ENCODE measurements at regions not wholly inside any gene's neighbourhood (a gene's known extent, or its start where the extent isn't known, plus 50 kb on each side); places are given as distances from the start of the nearest gene placed in this dataset.

DNA sequence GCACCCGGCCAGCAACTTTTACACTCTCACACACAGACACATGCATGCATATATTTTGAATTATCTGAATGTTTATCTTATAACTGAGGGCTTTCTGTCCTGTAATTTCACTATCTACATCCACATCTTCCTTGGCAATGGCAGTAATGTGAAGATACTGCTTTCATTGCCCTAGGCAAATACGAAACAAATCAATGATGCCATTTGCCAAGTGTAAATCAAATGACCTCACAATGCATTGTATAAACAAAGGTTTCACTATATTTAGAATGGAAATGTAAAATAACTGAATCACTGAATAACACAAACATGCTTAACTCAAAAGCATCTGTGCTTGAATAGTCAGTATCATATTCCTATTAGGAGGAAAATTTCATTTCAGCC is 455.6 kb downstream of the TBL1XR1 start:
- no peak for TF ChIP-seq MAX (CRISPR knock-in tag; IDR thresholded peaks at IDR 0.05)
- no peak for TF ChIP-seq ZKSCAN8 (CRISPR knock-in tag; IDR thresholded peaks at IDR 0.05)
- TF ChIP-seq RB1 (IDR thresholded peaks at IDR 0.05; ENCODE audit: low read depth): no peak
- no peak for TF ChIP-seq MXI1 (IDR thresholded peaks at IDR 0.05; ENCODE audit: low read depth, low read length)
- no peak for TF ChIP-seq CTCF (IDR thresholded peaks at IDR 0.05 in 2 of 3, conservative IDR thresholded peaks at IDR 0.05 in 1 of 3; ENCODE audit: insufficient read depth in 2 of 3, low read depth in 1 of 3, low read length in 3 of 3)

Data from K562 (cell line).